ENCODE measurements at regions not wholly inside any gene's neighbourhood (a gene's known extent, or its start where the extent isn't known, plus 50 kb on each side); places are given as distances from the start of the nearest gene placed in this dataset.

DNA sequence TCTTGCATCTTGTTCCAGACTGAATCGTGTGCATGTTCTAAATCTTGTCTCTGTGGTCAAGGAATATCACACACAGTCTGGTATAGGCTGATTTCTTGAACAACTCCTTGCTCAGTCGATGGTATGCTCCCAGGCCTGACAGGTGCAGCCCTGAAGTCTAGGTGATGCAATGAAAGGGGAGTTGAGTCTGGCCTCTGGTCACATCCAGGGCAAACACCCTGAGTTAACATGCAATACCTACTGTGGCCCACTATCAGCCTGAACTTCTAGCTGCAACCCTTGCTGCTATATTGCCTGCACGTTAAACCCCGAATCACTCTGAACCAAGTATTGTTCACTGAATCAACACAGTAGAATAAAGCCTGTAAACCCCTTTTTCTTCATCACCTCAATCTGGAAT, 303.4 kb downstream of the USP25 start:
- no peak for TF ChIP-seq ZFX (IDR thresholded peaks at IDR 0.05)
- TF ChIP-seq, protein P1, sequence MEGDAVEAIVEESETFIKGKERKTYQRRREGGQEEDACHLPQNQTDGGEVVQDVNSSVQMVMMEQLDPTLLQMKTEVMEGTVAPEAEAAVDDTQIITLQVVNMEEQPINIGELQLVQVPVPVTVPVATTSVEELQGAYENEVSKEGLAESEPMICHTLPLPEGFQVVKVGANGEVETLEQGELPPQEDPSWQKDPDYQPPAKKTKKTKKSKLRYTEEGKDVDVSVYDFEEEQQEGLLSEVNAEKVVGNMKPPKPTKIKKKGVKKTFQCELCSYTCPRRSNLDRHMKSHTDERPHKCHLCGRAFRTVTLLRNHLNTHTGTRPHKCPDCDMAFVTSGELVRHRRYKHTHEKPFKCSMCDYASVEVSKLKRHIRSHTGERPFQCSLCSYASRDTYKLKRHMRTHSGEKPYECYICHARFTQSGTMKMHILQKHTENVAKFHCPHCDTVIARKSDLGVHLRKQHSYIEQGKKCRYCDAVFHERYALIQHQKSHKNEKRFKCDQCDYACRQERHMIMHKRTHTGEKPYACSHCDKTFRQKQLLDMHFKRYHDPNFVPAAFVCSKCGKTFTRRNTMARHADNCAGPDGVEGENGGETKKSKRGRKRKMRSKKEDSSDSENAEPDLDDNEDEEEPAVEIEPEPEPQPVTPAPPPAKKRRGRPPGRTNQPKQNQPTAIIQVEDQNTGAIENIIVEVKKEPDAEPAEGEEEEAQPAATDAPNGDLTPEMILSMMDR (conservative IDR thresholded peaks at IDR 0.05): no peak

DNA sequence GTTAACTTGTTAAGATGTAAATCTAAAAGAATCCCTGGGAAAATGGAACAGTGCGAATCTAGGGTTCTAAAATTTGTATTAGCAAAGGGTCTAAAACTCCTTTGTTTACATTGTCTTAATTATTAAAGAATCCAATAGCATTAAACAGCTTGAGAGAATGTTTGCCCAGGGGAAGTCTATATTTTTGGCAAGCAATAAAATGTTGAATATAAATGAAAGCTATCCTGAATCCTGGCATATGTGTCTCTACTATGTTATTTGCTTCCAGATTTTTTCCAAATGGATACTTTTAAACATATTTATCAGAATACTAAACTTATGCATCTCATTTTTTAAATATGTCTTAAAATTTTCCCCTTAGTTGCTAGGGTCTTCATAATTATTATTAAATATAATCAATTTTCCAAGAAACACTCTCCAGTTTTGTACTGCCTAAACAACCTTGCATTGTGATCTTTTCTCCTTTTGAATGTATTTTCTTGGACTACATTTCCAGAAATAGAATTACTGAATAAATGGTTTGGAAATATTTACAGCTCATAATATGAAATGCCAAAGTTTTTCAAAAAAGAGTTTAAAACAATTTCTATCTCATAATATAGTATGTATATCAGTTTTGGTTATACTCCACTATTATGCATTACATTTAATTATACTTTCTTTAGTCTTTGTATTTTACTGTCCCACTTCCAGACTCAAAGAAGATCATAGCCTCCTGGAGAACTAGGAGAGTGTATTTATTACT, 304.8 kb downstream of the USP25 start:
- no peak overlapping the region; the same call in 1 of the 2 replicates for H3K27ac ChIP-seq

More for the DNA sequence above, 303.4 kb downstream of the USP25 start:
- peak overlapping the region; percentile 71 for H3K27ac ChIP-seq

DNA sequence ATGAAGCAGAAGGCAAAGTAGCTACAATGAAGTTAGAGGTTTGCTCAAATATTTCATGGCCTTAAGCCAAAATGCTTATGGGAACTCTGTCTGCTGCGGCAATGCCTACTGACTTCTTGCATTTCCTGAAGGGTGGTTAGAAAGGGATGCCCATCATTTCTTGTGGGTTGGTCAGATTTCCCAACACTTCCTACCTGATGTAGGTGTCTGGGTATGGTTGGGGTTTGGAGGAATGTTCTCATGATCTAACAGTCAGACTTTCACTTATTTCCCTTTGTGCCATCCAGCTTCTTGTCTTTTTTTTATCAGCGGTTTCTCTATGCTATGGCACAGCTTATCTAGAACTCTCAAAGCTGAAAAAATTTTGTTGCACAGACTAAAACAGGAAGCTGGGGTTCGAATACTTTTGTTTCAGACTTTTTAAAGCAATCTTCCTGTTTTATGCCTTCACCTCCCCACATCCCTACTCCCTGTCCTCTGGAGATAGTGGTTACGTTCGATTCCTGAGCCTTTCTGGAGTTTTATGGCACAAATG, 307.7 kb downstream of the USP25 start:
- no peak overlapping the region for H3K27ac ChIP-seq
- no peak for TF ChIP-seq ZFX (IDR thresholded peaks at IDR 0.05)
- TF ChIP-seq, protein P1 (conservative IDR thresholded peaks at IDR 0.05): no peak

More for the DNA sequence above, 304.8 kb downstream of the USP25 start:
- TF ChIP-seq, protein P1 (conservative IDR thresholded peaks at IDR 0.05): no peak
- TF ChIP-seq ZFX (IDR thresholded peaks at IDR 0.05): no peak

DNA sequence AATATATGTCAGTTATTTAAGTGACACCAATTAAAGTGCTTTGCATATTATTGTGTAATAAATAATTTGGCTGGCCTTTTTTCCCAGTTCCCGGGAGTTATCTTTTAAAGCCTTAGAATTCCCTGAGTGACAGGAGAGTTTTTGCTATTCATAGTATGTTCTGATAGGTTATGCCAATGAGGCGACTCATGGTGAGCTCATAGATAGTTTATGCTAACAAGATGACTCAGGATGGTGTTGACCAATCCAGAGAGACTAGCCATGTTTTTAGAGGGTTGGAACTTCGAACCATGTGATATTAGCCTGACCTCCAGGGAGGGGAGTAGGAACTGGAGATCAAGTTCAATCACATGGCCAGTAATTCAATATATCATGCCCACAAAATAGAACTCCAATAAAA, 310.8 kb downstream of the USP25 start:
- TF ChIP-seq, protein P1 (conservative IDR thresholded peaks at IDR 0.05): no peak
- TF ChIP-seq ZFX (IDR thresholded peaks at IDR 0.05): no peak
- no peak overlapping the region for H3K27ac ChIP-seq

GRCh38 chr21:16044676-16045075, 314.9 kb downstream of the USP25 start:
- H3K27ac ChIP-seq: no peak overlapping the region
- no peak for TF ChIP-seq ZFX (IDR thresholded peaks at IDR 0.05)
- TF ChIP-seq, protein P1 (conservative IDR thresholded peaks at IDR 0.05): no peak

DNA sequence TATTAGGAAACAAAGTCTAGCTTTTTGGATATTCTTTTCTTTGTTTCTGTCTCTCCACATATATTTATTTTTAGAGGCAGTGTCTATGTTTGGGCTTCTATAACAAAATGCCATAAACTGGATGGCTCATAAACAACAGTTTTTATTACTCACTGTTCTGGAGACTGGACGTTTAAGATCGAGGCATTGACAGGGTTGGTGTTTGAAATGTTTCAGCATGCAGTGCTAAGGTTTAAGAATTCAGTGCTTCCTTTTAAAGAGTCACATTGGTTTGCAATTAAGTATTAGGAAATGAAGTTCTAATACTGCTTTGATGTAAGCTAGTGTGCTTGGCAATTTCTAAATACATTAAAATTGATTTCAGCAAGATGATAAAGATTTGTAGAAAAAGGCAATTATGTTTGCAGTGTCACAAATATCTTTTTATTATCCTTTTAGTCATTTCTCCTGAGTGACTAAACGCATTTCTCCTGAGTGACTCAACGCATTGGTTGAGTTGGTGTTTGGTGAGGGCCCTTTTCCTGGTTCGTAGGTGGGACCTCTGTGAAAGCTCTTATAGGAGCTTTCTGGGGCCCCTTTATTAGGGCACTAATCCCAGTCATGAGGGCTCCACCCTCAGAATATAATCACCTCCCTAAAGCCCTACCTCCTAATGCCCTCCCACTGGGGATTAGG, 317.0 kb downstream of the USP25 start:
- no peak overlapping the region for H3K27ac ChIP-seq

More for the DNA sequence above, 317.0 kb downstream of the USP25 start:
- TF ChIP-seq ZFX (IDR thresholded peaks at IDR 0.05): no peak
- TF ChIP-seq, protein P1 (conservative IDR thresholded peaks at IDR 0.05): no peak

Data from C4-2B (cell line).